HG02642 (cell line): ENCODE measurements at regions not wholly inside any gene's neighbourhood (a gene's known extent, or its start where the extent isn't known, plus 50 kb on each side); places are given as distances from the start of the nearest gene placed in this dataset.
A peak's percentile ranks its signal among the peaks of the same experiment; 100 is the strongest.
"Not testable (repeated sequence)": the region's sequence is repeated elsewhere in the genome, so short reads cannot be mapped to it uniquely, and the experiment has no call there.

Experiments
- ATAC-seq: cut with Tn5 transposase; IDR thresholded peaks from one replicate; pipeline ENCODE4 v1.9.1; 2021; ENCODE audit warnings: mild to moderate bottlenecking; ENCODE audit not compliant: unreplicated experiment, poor library complexity

DNA sequence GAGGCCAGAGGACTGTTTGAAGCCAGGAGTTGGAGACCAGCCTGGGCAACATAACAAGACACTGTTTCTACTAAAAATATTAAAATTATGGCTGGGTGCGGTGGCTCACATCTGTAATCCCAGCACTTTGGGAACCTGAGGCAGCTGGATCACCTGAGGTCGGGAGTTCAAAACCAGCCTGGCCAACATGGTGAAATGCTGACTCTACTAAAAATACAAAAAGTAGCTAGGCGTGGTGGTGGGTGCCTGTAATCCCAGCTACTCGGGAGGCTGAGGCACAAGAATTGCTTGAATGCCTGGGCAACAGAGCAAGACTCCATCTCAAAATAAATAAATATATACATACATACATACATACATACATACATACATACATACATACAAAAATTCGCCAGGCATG lies 99.7 kb downstream of the TMEM130 start:
- not testable (repeated sequence) for ATAC-seq

DNA sequence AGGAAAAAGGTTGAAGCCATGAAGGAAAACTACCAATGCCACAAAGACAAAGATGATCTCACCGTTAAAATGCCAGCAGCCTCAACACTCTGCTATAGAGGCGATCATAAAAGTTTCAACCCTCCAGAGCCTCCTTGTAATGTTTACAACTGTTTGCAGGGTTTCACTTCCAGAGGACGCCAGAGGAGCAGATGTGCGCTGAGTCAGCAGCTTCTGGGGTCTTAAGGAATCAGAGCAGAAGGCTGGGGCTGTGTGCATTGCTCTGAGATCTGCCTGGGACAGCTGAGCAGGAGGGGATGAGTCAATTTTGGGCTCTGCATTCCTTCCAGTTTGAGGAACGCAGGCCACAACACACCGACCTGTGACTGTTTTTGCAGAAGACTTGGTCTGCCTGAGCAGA lies 98.3 kb downstream of the TMEM130 start:
- ATAC-seq = no peak

DNA sequence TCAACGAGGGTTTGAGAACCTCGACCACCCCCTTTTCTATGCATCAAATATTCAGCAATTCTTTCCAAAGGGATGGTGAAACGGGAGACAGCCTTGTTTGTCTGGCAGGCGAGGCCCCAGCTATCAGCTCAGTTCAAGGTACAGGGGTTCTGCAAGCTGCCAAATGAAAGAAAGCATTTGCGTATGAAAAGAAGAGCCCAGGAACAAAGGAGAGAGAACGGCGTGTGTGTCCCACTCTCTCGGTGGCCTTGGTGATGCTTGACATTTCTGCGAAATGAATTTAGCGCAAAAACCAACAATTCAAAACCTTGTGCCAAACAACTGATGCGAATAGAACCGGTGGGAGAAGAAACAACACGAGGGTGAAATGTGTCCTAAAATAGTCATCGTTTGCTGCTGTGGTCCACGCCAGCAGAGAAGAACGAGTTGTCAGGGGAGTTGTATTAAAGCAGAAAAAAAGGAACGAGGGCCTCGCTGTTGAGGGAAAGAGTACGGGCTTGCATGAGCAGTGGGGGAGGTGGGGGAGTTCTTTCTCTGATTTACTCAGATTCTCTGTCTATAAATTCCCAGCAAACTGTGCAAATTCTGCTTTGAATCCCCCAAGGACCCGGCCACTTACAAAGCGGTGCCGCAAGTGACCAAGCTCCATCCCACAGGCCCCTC lies 97.7 kb downstream of the TMEM130 start:
- no peak for ATAC-seq

DNA sequence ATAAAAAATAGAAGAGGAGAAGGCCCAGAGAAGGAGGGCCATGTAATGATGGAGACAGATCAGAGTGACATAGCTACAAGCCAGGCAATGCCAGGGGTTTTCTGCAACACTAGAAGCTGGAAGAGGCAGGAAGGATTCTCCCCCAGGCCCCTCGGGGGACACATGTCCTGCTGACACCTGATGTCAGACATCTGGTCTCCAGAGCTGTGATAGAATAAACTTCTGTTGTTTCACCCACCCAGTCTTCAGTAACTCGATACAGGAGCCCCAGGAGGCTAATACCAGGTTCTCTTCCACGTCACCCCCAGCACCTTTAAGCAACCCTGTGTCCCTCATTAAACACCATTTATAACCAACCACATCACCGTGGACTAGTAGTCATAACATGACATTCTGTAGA lies 94.9 kb downstream of the TMEM130 start:
- ATAC-seq = no peak

DNA sequence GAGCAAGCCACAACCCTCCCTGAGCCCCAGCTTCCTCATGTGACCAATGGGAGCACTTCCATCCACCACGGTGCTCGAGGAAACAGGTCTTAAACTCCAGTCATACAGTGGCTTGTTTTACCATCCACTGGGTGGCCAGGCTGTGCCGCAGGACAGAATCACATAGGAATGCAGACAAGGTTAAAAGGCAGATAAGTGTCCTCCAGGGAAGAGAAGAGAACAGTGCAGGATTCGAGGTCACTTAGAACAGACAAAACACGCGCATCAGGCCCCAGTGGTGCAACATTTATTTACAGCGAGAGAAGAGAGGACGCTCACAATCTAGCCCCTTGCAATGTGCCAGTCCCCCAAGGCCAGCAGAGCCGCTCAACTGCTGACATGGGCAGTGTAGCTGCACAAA lies 92.8 kb downstream of the TMEM130 start:
- ATAC-seq = no peak

DNA sequence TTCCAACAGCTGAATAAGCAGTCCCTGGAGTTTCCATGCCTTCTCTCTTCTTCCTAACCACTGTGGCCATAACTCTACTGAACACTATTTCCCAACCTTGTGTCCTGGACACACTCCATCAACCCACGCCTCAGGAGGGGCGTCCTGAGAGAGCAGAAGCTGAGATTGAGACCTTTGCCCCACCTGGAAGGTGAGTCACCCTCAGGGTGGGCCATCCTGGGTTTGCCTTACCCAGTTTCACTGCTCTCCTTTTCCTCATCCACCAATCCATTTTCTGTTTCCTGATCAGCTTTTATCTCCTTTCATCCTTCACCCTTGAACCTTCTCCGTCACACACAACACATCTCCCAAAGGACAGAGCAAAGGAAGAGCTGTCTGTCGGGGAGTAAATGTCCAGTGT lies 91.4 kb downstream of the TMEM130 start:
- no peak for ATAC-seq

DNA sequence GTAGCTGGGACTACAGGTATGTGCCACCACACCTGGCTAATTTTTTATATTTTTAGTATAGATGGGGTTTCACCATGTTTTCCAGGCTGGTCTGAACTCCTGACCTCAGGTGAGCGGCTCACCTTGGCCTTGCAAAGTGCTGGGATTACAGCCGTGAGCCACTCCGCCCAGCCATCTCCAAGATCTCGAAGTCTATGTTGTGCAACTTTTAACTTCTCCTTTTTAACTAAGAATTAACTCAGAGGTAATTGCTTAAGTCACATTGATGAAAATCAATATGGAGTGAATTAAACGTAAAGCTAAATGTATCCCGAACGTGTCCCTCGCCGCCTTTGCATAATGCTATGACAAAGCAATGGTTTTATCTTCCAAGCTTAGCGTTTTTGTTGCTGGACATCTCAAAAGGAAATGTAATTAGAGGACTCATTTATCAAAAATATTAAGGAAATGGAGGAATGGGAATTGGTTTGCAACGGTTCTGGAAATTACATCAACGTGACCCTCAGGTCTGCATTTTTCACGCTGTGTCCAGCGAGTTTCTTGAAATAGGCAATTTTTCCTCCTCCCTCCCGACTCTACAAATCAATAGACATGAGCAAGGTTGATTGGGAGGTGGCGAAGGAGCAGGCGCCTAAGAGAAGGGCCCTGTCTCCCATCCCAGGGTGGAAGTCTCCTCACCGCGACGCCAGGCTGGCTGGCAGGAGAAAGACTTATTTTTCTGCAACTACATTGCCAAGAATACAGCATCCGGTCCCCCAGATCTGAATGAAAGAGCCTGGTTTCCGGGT lies 89.8 kb downstream of the TMEM130 start:
- ATAC-seq = no peak

DNA sequence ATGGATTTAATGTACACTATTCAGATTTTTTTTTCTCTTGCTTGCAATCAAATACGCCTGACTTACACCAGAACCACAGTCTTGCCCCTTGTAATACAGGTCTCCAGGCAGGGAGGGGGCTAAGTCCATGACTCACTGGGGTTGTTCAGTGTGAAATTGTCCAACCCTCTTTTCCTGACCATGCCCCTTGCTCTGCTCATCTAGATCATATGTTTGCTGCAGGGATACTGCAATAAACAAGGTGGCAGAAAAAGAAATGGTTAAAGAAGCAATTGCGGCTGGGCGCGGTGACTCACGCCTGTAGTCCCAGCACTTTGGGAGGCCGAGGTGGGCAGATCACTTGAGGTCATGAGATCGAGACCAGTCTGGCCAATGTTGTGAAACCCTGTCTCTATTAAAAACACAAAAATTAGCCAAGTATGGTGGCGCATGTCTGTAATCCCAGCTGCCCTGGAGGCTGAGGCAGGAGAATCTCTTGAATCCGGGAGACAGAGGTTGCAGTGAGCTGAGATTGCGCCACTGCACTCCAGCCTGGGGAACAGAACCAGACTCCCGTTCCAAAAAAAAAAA lies 85.5 kb downstream of the TMEM130 start:
- no peak for ATAC-seq

DNA sequence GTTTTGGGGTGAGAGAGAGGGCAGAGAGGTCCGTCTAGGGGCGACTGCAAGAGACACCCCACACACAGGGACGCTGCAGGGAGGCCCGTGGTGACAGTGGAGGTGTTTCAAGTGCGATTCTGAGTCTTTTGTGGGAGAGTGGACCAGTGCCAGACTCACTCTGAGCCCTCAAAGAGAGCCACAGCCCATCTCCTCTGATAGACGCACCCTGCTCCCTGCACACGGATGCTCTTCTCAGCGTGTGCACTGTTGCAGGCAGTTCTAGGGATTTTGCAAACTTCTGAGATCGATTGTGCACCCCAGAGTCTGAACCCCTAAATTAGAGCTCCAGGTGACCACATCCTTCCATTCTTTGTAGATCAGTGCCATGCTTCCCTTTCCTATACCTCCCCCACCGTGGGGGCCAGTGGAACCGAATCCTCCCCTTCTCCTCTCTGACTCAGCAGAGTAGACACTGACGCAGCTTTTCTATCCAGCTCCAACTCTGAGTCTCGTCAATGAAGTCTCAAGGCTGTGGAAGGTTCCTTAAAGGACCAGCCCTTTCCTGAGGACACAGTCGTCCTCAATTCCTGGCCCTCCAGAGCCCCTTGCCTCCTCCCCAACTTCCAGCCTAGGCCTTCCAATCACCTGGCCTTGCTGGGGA lies 83.8 kb downstream of the TMEM130 start:
- no peak for ATAC-seq

DNA sequence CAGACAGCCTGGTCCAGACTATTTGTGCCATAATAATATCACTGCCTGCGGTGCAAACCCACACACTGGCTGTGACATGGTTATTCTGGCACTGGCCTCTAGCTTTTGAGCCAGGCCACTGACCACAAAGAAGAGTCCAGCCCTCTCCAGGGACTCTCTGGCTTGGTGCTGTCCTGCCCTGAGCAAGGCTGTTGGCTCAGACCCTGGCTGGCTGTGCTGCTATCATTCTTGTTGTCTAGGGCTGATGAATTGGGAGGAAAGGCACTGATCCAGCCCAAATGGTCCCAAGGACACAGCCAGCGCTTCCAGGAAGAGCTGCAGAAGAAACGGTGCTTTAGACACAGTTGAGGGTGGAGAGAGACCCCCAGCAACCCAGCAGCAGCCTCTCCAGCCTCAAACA lies 80.8 kb downstream of the TMEM130 start:
- ATAC-seq = no peak

DNA sequence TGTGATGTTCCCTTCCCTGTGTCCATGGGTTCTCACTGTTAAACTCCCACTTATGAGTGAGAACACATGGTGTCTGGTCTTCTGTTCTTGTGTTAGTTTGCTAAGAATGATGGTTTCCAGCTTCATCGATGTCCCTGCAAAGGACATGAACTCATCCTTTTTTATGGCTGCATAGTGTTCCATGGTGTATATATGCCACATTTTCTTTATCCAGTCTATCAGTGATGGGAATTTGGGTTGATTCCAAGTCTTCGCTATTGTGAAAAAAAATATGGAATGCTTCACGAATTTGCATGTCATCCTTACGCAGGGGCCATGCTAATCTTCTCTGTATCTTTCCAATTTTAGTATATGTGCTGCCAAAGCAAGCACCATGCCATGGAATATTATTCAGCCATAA lies 75.4 kb downstream of the TMEM130 start:
- ATAC-seq = not testable (repeated sequence)

DNA sequence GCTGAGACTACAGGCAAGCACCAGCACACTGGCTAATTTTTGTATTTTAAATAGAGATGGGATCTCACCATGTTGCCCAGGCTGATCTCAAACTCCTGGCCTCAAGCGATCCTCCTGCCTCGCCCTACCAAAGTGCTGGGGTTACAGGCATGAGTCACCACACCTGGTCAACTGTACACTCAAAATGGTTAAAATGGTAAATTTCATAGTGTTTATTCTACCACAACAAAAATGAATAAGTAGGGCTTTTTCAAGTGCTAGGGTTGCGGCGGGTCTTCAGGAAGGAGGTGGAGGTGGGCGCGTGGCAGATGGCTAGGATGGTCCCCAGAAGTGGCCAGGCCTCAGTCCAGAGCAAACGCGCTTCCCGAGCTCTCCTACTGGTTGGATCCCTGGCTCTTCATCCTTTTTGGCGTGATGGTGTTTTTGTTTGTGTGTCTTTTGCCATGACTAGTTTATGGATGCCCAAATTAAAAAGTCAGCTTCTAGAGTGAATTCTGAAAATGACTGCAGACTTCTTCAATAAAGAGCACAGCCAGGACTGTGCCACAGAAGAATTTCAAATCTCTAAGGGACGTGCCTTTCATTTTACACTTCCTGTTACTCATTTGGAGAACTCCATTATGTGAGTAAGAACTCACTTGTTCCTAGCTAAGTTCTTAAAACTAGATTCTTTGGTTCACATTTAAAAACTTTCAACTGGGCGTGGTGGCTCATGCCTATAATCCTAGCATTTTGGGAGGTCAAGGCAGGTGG lies 73.9 kb downstream of the TMEM130 start:
- ATAC-seq = peak; percentile 89
